CD14-positive monocyte (primary cell): ENCODE measurements at regions not wholly inside any gene's neighbourhood (a gene's known extent, or its start where the extent isn't known, plus 50 kb on each side); places are given as distances from the start of the nearest gene placed in this dataset.
A peak's percentile ranks its signal among the peaks of the same experiment; 100 is the strongest.

Experiments
- DNase-seq, 3 donors: peaks; one replicate each; pipeline ENCODE4 v3.0.0-alpha.2; 2011 to 2022
- H2AFZ ChIP-seq: 2 replicates; pipeline ENCODE4 v1.6.0; 2012; ENCODE audit warnings: mild to moderate bottlenecking, low read depth, low read length, inconsistent platforms; ENCODE audit not compliant: insufficient read depth, poor library complexity, severe bottlenecking
- H3K27ac ChIP-seq, 2 donors: 1 replicate in 1 of 2; 2 replicates in 1 of 2; pipeline ENCODE4 v1.5.1; 2012 to 2013; ENCODE audit warnings: low read length in 2 of 2, control low read depth in 1 of 2, inconsistent platforms in 1 of 2, low read depth in 1 of 2, mild to moderate bottlenecking in 1 of 2
- H3K27me3 ChIP-seq, 2 donors: one replicate each; pipeline versions ENCODE4 v1.6.0 to v1.6.1; 2011 to 2013; ENCODE audit warnings: low read length in 2 of 2; ENCODE audit not compliant: control insufficient read depth in 2 of 2, insufficient read depth in 2 of 2
- H3K36me3 ChIP-seq, 2 donors: replicated peaks in 1 of 2; 1 replicate in 1 of 2; 2 replicates in 1 of 2; pipeline versions ENCODE4 v1.5.1 to v1.6.1; 2012 to 2013; ENCODE audit warnings: low read length in 2 of 2, control low read depth in 1 of 2, inconsistent platforms in 1 of 2, mild to moderate bottlenecking in 1 of 2; ENCODE audit not compliant: insufficient read depth in 2 of 2, control insufficient read depth in 1 of 2
- H3K4me1 ChIP-seq, 2 donors: 1 replicate in 1 of 2; 2 replicates in 1 of 2; pipeline versions ENCODE4 v1.5.1 to v1.6.1; 2012 to 2013; ENCODE audit warnings: low read length in 2 of 2, control low read depth in 1 of 2, inconsistent platforms in 1 of 2, mild to moderate bottlenecking in 1 of 2, moderate library complexity in 1 of 2; ENCODE audit not compliant: insufficient read depth in 2 of 2, control insufficient read depth in 1 of 2
- H3K4me2 ChIP-seq: replicated peaks from 2 replicates; pipeline ENCODE3; 2012; ENCODE audit warnings: low read length, moderate library complexity, mild to moderate bottlenecking; ENCODE audit not compliant: poor library complexity, severe bottlenecking; ENCODE audit errors: extremely low read depth
- H3K4me3 ChIP-seq, 3 experiments: fragments of 200-600 bp in 1 of 3; sonication (generic) in 1 of 3; replicated peaks in 1 of 3; 1 replicate in 2 of 3; 2 replicates in 1 of 3; pipeline ENCODE4 v1.5.1; 2011 to 2013; ENCODE audit warnings: low read length in 3 of 3, mild to moderate bottlenecking in 3 of 3, control low read depth in 2 of 3, low read depth in 2 of 3, inconsistent platforms in 1 of 3, moderate library complexity in 1 of 3
- H3K79me2 ChIP-seq: 2 replicates; pipeline ENCODE4 v1.6.0; 2012; ENCODE audit warnings: mild to moderate bottlenecking, control low read depth, inconsistent platforms, low read length, moderate library complexity; ENCODE audit not compliant: insufficient read depth
- H3K9ac ChIP-seq: 2 replicates; pipeline ENCODE4 v1.6.0; 2017; ENCODE audit warnings: low read length, mild to moderate bottlenecking; ENCODE audit not compliant: insufficient read depth, poor library complexity, severe bottlenecking
- H3K9me3 ChIP-seq, 2 donors: replicated peaks in 1 of 2; 1 replicate in 1 of 2; 2 replicates in 1 of 2; pipeline versions ENCODE4 v1.5.1 to v1.6.1; 2012 to 2013; ENCODE audit warnings: low read length in 2 of 2, control low read depth in 1 of 2; ENCODE audit not compliant: control insufficient read depth in 1 of 2, insufficient read depth in 1 of 2
- H4K20me1 ChIP-seq: 2 replicates; pipeline ENCODE4 v1.6.0; 2012; ENCODE audit warnings: mild to moderate bottlenecking, low read length, control low read depth, moderate library complexity; ENCODE audit not compliant: insufficient read depth
- H3K27ac Mint-ChIP-seq, 7 donors: one replicate each; pipeline ENCODE4 v1.8.0; 2020; ENCODE audit warnings: mild to moderate bottlenecking in 7 of 7, mixed read lengths in 7 of 7, moderate library complexity in 6 of 7, inconsistent platforms in 2 of 7
- H3K27me3 Mint-ChIP-seq, 3 donors: one replicate each; pipeline ENCODE4 v1.8.0; 2021 to 2022; ENCODE audit warnings: low read depth in 3 of 3, mild to moderate bottlenecking in 3 of 3, mixed read lengths in 3 of 3, moderate library complexity in 3 of 3, inconsistent platforms in 1 of 3
- H3K36me3 Mint-ChIP-seq, 2 donors: one replicate each; pipeline ENCODE4 v1.8.0; 2020; ENCODE audit warnings: mixed read lengths in 2 of 2, inconsistent platforms in 1 of 2, mild to moderate bottlenecking in 1 of 2
- H3K4me1 Mint-ChIP-seq: one replicate; pipeline ENCODE4 v1.8.0; 2020; ENCODE audit warnings: mild to moderate bottlenecking, mixed read lengths
- H3K4me3 Mint-ChIP-seq, 2 donors: one replicate each; pipeline ENCODE4 v1.8.0; 2020; ENCODE audit warnings: mild to moderate bottlenecking in 2 of 2, mixed read lengths in 2 of 2, moderate library complexity in 1 of 2
- H3K9me3 Mint-ChIP-seq, 7 donors: one replicate each; pipeline ENCODE4 v1.8.0; 2020 to 2022; ENCODE audit warnings: mixed read lengths in 7 of 7, mild to moderate bottlenecking in 6 of 7, moderate library complexity in 6 of 7, inconsistent platforms in 2 of 7
- WGBS: methylation state at CpG from one replicate; pipeline ENCODE4 v1.1.5; 2013; ENCODE audit warnings: missing lambda C conversion rate; ENCODE audit not compliant: insufficient coverage; 5-methylcytosine and 5-hydroxymethylcytosine counted together
- intact Hi-C, 2 donors: fragments of 100-400 bp; cut with micrococcal nuclease; formaldehyde crosslinking; loops; one replicate each; pipeline versions ENCODE4 v1.15.0 to v1.15.1; 2023
- TF ChIP-seq, protein P1 (sequence below): fragments of 200-600 bp; IDR thresholded peaks from one replicate; pipeline ENCODE4 v1.8.0; 2022; ENCODE audit warnings: antibody characterized with exemption, mild to moderate bottlenecking

DNA sequence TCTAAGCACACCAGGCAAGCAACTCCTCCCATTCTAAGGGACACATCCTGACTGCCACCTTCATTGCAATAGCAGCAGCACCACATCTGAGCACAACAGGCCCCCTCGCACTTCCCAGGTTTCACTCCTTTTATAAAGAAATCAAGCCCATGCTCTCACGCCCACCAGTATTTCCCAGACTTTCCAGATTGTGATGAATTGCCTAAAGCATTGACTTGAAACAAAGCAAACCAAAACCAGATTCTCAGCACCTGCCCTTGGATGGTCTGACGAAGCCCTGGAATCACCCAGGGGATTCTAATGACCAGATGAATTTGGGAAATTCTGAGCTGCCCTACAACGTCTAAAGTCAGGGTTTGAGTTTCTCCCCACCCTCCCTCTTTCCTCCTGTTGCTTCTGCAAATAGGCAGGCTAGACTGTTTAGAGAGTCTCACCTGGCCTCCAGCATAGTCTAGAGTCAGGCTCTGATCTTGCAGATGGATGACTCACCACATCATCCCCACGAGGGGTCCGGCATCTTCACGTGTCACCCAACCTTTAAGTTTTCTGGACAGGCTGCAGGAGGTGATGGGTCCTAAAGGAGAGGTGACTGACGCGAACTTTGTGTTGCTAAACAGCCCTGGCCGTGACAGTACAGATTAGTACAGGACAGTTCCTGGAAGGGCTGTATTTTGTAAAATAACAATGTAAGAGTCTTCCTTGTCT, 198.0 kb downstream of the SKIDA1 start:
- no peaks in the 10 kb centered on the region for H4K20me1 ChIP-seq
- no peaks in the 10 kb centered on the region for H3K27me3 ChIP-seq
- Mint-ChIP-seq H3K4me1 (no peaks in the 10 kb centered on the region), H3K4me3 (no peak overlapping the region), H3K27me3 (peaks cover 3 to 4% (median 3%) of the 10 kb centered on the region in 3 donors), H3K27ac (no peak overlapping the region), H3K9me3 (peaks cover 0 to 1% (median 0%) of the 10 kb centered on the region in 7 donors), H3K36me3 (no peaks in the 10 kb centered on the region)
- WGBS = 100% methylated on average over 3 of the region's 10 CpGs
- no peaks in the 10 kb centered on the region for H3K4me1 ChIP-seq
- no peak overlapping the region for H3K4me3 ChIP-seq
- H3K9ac ChIP-seq = no peak overlapping the region
- H3K9me3 ChIP-seq = no peaks in the 10 kb centered on the region
- H3K27ac ChIP-seq = no peak overlapping the region
- TF ChIP-seq, protein P1, sequence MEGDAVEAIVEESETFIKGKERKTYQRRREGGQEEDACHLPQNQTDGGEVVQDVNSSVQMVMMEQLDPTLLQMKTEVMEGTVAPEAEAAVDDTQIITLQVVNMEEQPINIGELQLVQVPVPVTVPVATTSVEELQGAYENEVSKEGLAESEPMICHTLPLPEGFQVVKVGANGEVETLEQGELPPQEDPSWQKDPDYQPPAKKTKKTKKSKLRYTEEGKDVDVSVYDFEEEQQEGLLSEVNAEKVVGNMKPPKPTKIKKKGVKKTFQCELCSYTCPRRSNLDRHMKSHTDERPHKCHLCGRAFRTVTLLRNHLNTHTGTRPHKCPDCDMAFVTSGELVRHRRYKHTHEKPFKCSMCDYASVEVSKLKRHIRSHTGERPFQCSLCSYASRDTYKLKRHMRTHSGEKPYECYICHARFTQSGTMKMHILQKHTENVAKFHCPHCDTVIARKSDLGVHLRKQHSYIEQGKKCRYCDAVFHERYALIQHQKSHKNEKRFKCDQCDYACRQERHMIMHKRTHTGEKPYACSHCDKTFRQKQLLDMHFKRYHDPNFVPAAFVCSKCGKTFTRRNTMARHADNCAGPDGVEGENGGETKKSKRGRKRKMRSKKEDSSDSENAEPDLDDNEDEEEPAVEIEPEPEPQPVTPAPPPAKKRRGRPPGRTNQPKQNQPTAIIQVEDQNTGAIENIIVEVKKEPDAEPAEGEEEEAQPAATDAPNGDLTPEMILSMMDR = no peak
- intact Hi-C loops = no loop called here
- H3K79me2 ChIP-seq = no peaks in the 10 kb centered on the region
- H3K4me2 ChIP-seq = no peak overlapping the region
- no peaks in the 10 kb centered on the region for H3K36me3 ChIP-seq
- no peak for DNase-seq
- H2AFZ ChIP-seq = no peak overlapping the region

DNA sequence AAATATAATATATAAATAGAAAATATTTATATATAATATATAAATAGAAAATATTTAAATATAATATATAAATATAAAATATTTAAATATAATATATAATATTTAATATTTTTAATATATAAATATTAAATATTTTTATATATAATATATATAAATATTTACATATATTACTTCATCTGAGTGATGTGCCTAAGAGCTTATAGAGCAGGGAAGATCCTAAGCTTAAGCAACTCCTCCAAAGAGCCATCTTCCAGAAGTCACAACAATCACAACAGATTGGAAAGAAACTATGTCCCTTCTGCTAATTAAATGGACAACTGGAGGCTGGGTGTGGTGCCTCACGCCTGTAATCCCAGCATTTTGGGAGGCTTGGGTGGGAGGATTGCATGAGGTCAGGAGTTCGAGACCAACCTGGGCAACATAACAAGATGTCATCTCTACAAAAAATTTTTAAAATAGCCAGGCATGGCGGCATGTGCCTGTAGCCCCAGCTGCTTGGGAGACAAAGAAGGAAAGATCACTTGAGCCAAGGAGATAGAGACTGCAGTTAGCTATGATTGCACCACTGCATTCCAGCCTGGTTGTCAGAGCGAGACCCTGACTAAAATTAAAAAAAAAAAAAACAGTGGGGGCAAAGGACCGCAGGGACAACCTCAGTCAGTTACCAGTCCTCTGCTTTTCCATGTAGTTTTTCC, 198.7 kb downstream of the SKIDA1 start:
- Histone ChIP-seq H3K36me3 (no peaks in the 10 kb centered on the region), H3K9ac (no peak overlapping the region), H3K4me1 (no peaks in the 10 kb centered on the region), H3K27ac (no peak overlapping the region), H3K79me2 (no peaks in the 10 kb centered on the region), H2AFZ (no peak overlapping the region), H4K20me1 (no peaks in the 10 kb centered on the region), H3K4me3 (no peak overlapping the region), H3K4me2 (no peak overlapping the region), H3K9me3 (no peaks in the 10 kb centered on the region), H3K27me3 (no peaks in the 10 kb centered on the region)
- intact Hi-C loops = no loop called here
- Mint-ChIP-seq H3K9me3 (peaks cover 0 to 3% (median 0%) of the 10 kb centered on the region in 7 donors), H3K36me3 (no peaks in the 10 kb centered on the region), H3K4me1 (no peaks in the 10 kb centered on the region), H3K27ac (peak overlapping the region in 1 of 7 donors; percentile 25), H3K4me3 (no peak overlapping the region), H3K27me3 (peaks cover 2 to 3% (median 3%) of the 10 kb centered on the region in 3 donors)
- 100% methylated on average over 3 of the region's 5 CpGs for WGBS
- no peak for DNase-seq
- TF ChIP-seq, protein P1 = no peak
